GM12878 (cell line): ENCODE measurements at regions not wholly inside any gene's neighbourhood (a gene's known extent, or its start where the extent isn't known, plus 50 kb on each side); places are given as distances from the start of the nearest gene placed in this dataset.

Experiments
- ATAC-seq: fragments of 200-7000 bp; cut with Tn5 transposase; 3 replicates; pipeline ENCODE4 v1.9.1; 2020; ENCODE audit warnings: mild to moderate bottlenecking, moderate library complexity
- BruUV-seq: library from RNA; stranded (reverse); fragments of 400-500 nt; replicated peaks from 2 replicates; lab custom pipeline; 2021; lab: Mats Ljungman, UMichigan
- CTCF ChIA-PET: fragments of 300-600 bp; sonication (Branson Sonifier 250); formaldehyde crosslinking; extraction: SDS; loops from one replicate; lab custom pipeline; 2021; ENCODE audit warnings: inconsistent platforms; lab: Yijun Ruan, JAX
- POLR2A ChIA-PET: fragments of 350-600 bp; formaldehyde crosslinking; extraction: SDS; loops from one replicate; lab custom pipeline; 2021; ENCODE audit warnings: inconsistent platforms; lab: Charles Lee
- RAD21 ChIA-PET: fragments of 300-600 bp; sonication (Branson Sonifier 250); formaldehyde crosslinking; loops from one replicate; lab custom pipeline; 2023; ENCODE audit warnings: antibody characterized with exemption; ENCODE audit not compliant: unreplicated experiment; lab: Charles Lee
- SMC1A ChIA-PET: fragments of 300-600 bp; sonication (Branson Sonifier 250); formaldehyde crosslinking; loops from one replicate; lab custom pipeline; 2023; ENCODE audit not compliant: unreplicated experiment, uncharacterized antibody; lab: Charles Lee
- DNase-seq: peaks from one replicate; pipeline ENCODE4 v3.0.0-alpha.2; 2011; ENCODE audit warnings: low read depth, low spot score
- FAIRE-seq: peaks from 3 replicates; lab custom pipeline; 2011; peaks lifted over from hg19 to GRCh38; lab: Jason Lieb, UNC
- H2AFZ ChIP-seq: 2 replicates; pipeline ENCODE4 v1.6.0; 2011; ENCODE audit warnings: low read depth, low read length, control low read depth; ENCODE audit not compliant: control insufficient read depth
- H3K27ac ChIP-seq: 2 replicates; pipeline ENCODE4 v1.5.1; 2011; ENCODE audit warnings: control low read depth; ENCODE audit not compliant: control insufficient read depth, insufficient read depth
- H3K27me3 ChIP-seq, 2 experiments: replicated peaks in 1 of 2; 2 replicates each; pipeline versions ENCODE4 v1.6.0 to v1.6.1; 2011; ENCODE audit warnings: low read length in 1 of 2; ENCODE audit not compliant: control insufficient read depth in 2 of 2, insufficient read depth in 2 of 2
- H3K36me3 ChIP-seq, 2 experiments: 2 replicates each; pipeline ENCODE4 v1.5.1; 2011; ENCODE audit warnings: low read length in 1 of 2; ENCODE audit not compliant: control insufficient read depth in 2 of 2, insufficient read depth in 2 of 2
- H3K4me1 ChIP-seq: 2 replicates; pipeline ENCODE4 v1.6.1; 2011; ENCODE audit warnings: mild to moderate bottlenecking, low read length, moderate library complexity, mixed read lengths; ENCODE audit not compliant: control insufficient read depth, insufficient read depth
- H3K4me2 ChIP-seq: 2 replicates; pipeline ENCODE4 v1.6.0; 2011; ENCODE audit warnings: control low read depth; ENCODE audit not compliant: control insufficient read depth, insufficient read depth
- H3K4me3 ChIP-seq: fragments of 200-600 bp; sonication (generic); 2 replicates; pipeline ENCODE4 v1.5.1; 2016
- H3K79me2 ChIP-seq: 2 replicates; pipeline ENCODE4 v1.6.0; 2011; ENCODE audit warnings: low read length; ENCODE audit not compliant: control insufficient read depth, insufficient read depth
- H3K9ac ChIP-seq: 2 replicates; pipeline ENCODE4 v1.8.0; 2011; ENCODE audit warnings: low read length, control low read depth, mixed read lengths; ENCODE audit not compliant: control insufficient read depth, insufficient read depth
- H3K9me3 ChIP-seq: replicated peaks from 3 replicates; pipeline ENCODE4 v1.5.1; 2011; ENCODE audit warnings: mild to moderate bottlenecking, low read length; ENCODE audit not compliant: control insufficient read depth, insufficient read depth
- H4K20me1 ChIP-seq: 2 replicates; pipeline ENCODE4 v1.6.0; 2011; ENCODE audit not compliant: control insufficient read depth, insufficient read depth
- BHLHE40 ChIP-seq, 2 experiments: fragments of 450-650 bp in 1 of 2; IDR thresholded peaks; 2 replicates each; pipeline ENCODE4 v1.6.1; 2011 to 2017; ENCODE audit warnings: low read depth in 2 of 2, borderline replicate concordance in 1 of 2, improper control_type of control experiment in 1 of 2, low read length in 1 of 2, mild to moderate bottlenecking in 1 of 2
- CBFB ChIP-seq: IDR thresholded peaks from 2 replicates; pipeline ENCODE4 v1.6.1; 2016; ENCODE audit warnings: antibody characterized with exemption, low read depth
- CREM ChIP-seq: IDR thresholded peaks from 2 replicates; pipeline ENCODE4 v1.6.1; 2014; ENCODE audit warnings: antibody characterized with exemption, low read depth
- EED ChIP-seq: sonication (generic); IDR thresholded peaks from 2 replicates; pipeline ENCODE4 v1.6.1; 2016; ENCODE audit warnings: antibody characterized with exemption, low read depth
- HCFC1 ChIP-seq: fragments of 150-350 bp; IDR thresholded peaks from 2 replicates; pipeline ENCODE4 v1.6.1; 2014; ENCODE audit warnings: low read length
- IRF5 ChIP-seq: fragments of 450-650 bp; IDR thresholded peaks from 2 replicates; pipeline ENCODE4 v1.6.1; 2017; ENCODE audit warnings: borderline replicate concordance
- POLR2A ChIP-seq: IDR thresholded peaks from 2 replicates; pipeline ENCODE4 v1.6.1; 2011; ENCODE audit warnings: low read depth, mild to moderate bottlenecking, low read length
- STAT1 ChIP-seq: fragments of 450-650 bp; conservative IDR thresholded peaks from 2 replicates; pipeline ENCODE4 v1.6.1; 2014; ENCODE audit warnings: antibody characterized with exemption, mild to moderate bottlenecking
- ZNF592 ChIP-seq: fragments of 450-650 bp; IDR thresholded peaks from 2 replicates; pipeline ENCODE4 v1.6.1; 2017; ENCODE audit warnings: mild to moderate bottlenecking, moderate library complexity
- WGBS: methylation state at CpG from one replicate; pipeline ENCODE4 v1.1.6; 2016; ENCODE audit warnings: low lambda C conversion rate; ENCODE audit not compliant: insufficient replicate concordance, insufficient coverage; ENCODE audit errors: missing lambda C conversion rate; 5-methylcytosine and 5-hydroxymethylcytosine counted together
- in situ Hi-C: fragments of 300-500 bp; cut with MboI; formaldehyde crosslinking; loops from 9 replicates; pipeline ENCODE4 v1.14.3; 2018; ENCODE audit warnings: mixed read lengths
- intact Hi-C: fragments of 100-400 bp; cut with micrococcal nuclease; formaldehyde crosslinking; loops from one replicate; pipeline ENCODE4 v1.14.2; 2022; ENCODE audit not compliant: unreplicated experiment
- TF ChIP-seq, protein P1 (sequence below): IDR thresholded peaks from 2 replicates; pipeline ENCODE4 v1.6.1; 2012; ENCODE audit warnings: improper control_type of control experiment, low read depth, low read length; ENCODE audit not compliant: insufficient replicate concordance

DNA sequence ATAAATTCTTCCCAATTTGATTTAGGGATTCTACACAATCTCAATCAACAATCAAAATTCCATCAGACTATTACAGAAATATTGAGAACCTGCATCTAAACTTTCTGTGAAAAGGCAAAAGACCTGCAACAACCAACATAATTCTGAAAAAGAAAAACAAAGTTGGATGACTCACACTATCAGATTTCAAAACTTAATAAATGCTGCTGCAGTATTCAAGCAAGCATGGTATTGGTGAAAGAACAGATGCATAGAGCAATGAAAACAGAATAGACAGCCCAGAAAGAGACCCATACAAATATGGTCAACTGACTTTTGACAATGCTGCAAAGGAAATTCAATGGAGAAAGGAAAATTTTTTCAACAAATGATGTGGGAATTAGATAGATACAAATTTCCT is 477.1 kb upstream of the NR2F2 start (continued):
- TF ChIP-seq STAT1 (no peak), BHLHE40 (IDR thresholded peaks at IDR 0.05; ENCODE audit: borderline replicate concordance in 1 of 2, low read depth in 2 of 2, low read length in 1 of 2) (no peak), ZNF592 (no peak), HCFC1 (no peak)

DNA sequence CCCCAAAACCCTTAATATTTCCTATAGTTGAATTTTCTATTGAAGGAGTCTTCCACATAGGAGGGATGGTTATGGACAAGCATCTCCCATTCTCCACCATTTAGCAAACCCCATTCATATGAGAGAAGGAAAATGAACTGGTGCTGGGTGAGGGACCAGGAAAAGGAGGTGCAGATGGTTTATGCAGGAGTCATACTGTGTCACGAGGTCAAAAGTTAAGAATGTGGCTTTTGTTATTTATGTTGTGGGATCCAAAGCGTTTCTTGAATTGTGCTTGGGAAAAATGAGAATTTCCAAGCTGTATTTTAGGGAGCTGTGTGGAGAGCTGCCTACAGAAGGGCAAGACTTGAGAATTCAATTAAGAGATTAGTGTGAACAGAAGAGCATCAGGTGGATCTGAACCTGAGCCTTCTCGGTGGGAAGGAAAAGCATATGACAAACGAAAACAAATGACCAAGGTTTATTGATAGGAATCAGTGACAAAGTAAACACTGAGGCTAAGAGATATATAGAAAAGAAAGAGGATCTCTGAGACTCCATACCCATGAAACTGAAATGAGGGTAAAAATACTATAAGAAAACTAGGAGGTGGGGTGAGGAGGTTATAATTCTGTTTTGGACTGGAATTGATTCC is 473.3 kb upstream of the NR2F2 start:
- in situ Hi-C loops: no loop called here
- no peak for DNase-seq
- no TSS peak for BruUV-seq
- no peak overlapping the region for H3K27ac ChIP-seq
- H3K36me3 ChIP-seq: no peaks in the 10 kb centered on the region
- no peak overlapping the region for H3K9ac ChIP-seq
- no peaks in the 10 kb centered on the region for H3K27me3 ChIP-seq
- H3K4me1 ChIP-seq: no peaks in the 10 kb centered on the region
- no peak for ATAC-seq
- SMC1A ChIA-PET: interaction anchor here (0.8 to 1.5 kb wide), 6 partner anchors 11 to 571 kb away, joined by 3 to 5 read pairs (median 3); no protein-coding TSS in a partner anchor
- no peaks in the 10 kb centered on the region for H4K20me1 ChIP-seq
- CTCF ChIA-PET: interaction anchor here (0.6 to 0.8 kb wide), 2 partner anchors 131 to 470 kb away, joined by 3 to 4 read pairs; no protein-coding TSS in a partner anchor
- no peak overlapping the region for H3K4me3 ChIP-seq
- no peaks in the 10 kb centered on the region; the same call in 2 of the 3 replicates for H3K9me3 ChIP-seq
- no peaks in the 10 kb centered on the region for H3K79me2 ChIP-seq
- RAD21 ChIA-PET: no interaction called here
- H3K4me2 ChIP-seq: no peak overlapping the region
- WGBS: 60% methylated on average over 4 of the region's 4 CpGs
- POLR2A ChIA-PET: interaction anchor here (1.1 kb wide), 1 partner anchor 13 kb away, joined by 3 read pairs; no protein-coding TSS in a partner anchor
- no peak overlapping the region for H2AFZ ChIP-seq
- FAIRE-seq: no peak
- intact Hi-C loops: no loop called here
- TF ChIP-seq EED (no peak), CBFB (no peak), CREM (no peak), POLR2A (no peak), IRF5 (no peak)
- TF ChIP-seq, protein P1, sequence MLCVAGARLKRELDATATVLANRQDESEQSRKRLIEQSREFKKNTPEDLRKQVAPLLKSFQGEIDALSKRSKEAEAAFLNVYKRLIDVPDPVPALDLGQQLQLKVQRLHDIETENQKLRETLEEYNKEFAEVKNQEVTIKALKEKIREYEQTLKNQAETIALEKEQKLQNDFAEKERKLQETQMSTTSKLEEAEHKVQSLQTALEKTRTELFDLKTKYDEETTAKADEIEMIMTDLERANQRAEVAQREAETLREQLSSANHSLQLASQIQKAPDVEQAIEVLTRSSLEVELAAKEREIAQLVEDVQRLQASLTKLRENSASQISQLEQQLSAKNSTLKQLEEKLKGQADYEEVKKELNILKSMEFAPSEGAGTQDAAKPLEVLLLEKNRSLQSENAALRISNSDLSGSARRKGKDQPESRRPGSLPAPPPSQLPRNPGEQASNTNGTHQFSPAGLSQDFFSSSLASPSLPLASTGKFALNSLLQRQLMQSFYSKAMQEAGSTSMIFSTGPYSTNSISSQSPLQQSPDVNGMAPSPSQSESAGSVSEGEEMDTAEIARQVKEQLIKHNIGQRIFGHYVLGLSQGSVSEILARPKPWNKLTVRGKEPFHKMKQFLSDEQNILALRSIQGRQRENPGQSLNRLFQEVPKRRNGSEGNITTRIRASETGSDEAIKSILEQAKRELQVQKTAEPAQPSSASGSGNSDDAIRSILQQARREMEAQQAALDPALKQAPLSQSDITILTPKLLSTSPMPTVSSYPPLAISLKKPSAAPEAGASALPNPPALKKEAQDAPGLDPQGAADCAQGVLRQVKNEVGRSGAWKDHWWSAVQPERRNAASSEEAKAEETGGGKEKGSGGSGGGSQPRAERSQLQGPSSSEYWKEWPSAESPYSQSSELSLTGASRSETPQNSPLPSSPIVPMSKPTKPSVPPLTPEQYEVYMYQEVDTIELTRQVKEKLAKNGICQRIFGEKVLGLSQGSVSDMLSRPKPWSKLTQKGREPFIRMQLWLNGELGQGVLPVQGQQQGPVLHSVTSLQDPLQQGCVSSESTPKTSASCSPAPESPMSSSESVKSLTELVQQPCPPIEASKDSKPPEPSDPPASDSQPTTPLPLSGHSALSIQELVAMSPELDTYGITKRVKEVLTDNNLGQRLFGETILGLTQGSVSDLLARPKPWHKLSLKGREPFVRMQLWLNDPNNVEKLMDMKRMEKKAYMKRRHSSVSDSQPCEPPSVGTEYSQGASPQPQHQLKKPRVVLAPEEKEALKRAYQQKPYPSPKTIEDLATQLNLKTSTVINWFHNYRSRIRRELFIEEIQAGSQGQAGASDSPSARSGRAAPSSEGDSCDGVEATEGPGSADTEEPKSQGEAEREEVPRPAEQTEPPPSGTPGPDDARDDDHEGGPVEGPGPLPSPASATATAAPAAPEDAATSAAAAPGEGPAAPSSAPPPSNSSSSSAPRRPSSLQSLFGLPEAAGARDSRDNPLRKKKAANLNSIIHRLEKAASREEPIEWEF: no peak
